CD14-positive monocyte (primary cell): ENCODE measurements at regions not wholly inside any gene's neighbourhood (a gene's known extent, or its start where the extent isn't known, plus 50 kb on each side); places are given as distances from the start of the nearest gene placed in this dataset.

Experiments used
- DNase-seq, 3 donors: peaks; one replicate each; pipeline ENCODE4 v3.0.0-alpha.2; 2011 to 2022
- H2AFZ ChIP-seq: 2 replicates; pipeline ENCODE4 v1.6.0; 2012; ENCODE audit warnings: mild to moderate bottlenecking, low read depth, low read length, inconsistent platforms; ENCODE audit not compliant: insufficient read depth, poor library complexity, severe bottlenecking
- H3K27ac ChIP-seq, 2 donors: 1 replicate in 1 of 2; 2 replicates in 1 of 2; pipeline ENCODE4 v1.5.1; 2012 to 2013; ENCODE audit warnings: low read length in 2 of 2, control low read depth in 1 of 2, inconsistent platforms in 1 of 2, low read depth in 1 of 2, mild to moderate bottlenecking in 1 of 2
- H3K27me3 ChIP-seq, 2 donors: one replicate each; pipeline versions ENCODE4 v1.6.0 to v1.6.1; 2011 to 2013; ENCODE audit warnings: low read length in 2 of 2; ENCODE audit not compliant: control insufficient read depth in 2 of 2, insufficient read depth in 2 of 2
- H3K36me3 ChIP-seq, 2 donors: replicated peaks in 1 of 2; 1 replicate in 1 of 2; 2 replicates in 1 of 2; pipeline versions ENCODE4 v1.5.1 to v1.6.1; 2012 to 2013; ENCODE audit warnings: low read length in 2 of 2, control low read depth in 1 of 2, inconsistent platforms in 1 of 2, mild to moderate bottlenecking in 1 of 2; ENCODE audit not compliant: insufficient read depth in 2 of 2, control insufficient read depth in 1 of 2
- H3K4me1 ChIP-seq, 2 donors: 1 replicate in 1 of 2; 2 replicates in 1 of 2; pipeline versions ENCODE4 v1.5.1 to v1.6.1; 2012 to 2013; ENCODE audit warnings: low read length in 2 of 2, control low read depth in 1 of 2, inconsistent platforms in 1 of 2, mild to moderate bottlenecking in 1 of 2, moderate library complexity in 1 of 2; ENCODE audit not compliant: insufficient read depth in 2 of 2, control insufficient read depth in 1 of 2
- H3K4me2 ChIP-seq: replicated peaks from 2 replicates; pipeline ENCODE3; 2012; ENCODE audit warnings: low read length, moderate library complexity, mild to moderate bottlenecking; ENCODE audit not compliant: poor library complexity, severe bottlenecking; ENCODE audit errors: extremely low read depth
- H3K4me3 ChIP-seq, 3 experiments: fragments of 200-600 bp in 1 of 3; sonication (generic) in 1 of 3; replicated peaks in 1 of 3; 1 replicate in 2 of 3; 2 replicates in 1 of 3; pipeline ENCODE4 v1.5.1; 2011 to 2013; ENCODE audit warnings: low read length in 3 of 3, mild to moderate bottlenecking in 3 of 3, control low read depth in 2 of 3, low read depth in 2 of 3, inconsistent platforms in 1 of 3, moderate library complexity in 1 of 3
- H3K79me2 ChIP-seq: 2 replicates; pipeline ENCODE4 v1.6.0; 2012; ENCODE audit warnings: mild to moderate bottlenecking, control low read depth, inconsistent platforms, low read length, moderate library complexity; ENCODE audit not compliant: insufficient read depth
- H3K9ac ChIP-seq: 2 replicates; pipeline ENCODE4 v1.6.0; 2017; ENCODE audit warnings: low read length, mild to moderate bottlenecking; ENCODE audit not compliant: insufficient read depth, poor library complexity, severe bottlenecking
- H3K9me3 ChIP-seq, 2 donors: replicated peaks in 1 of 2; 1 replicate in 1 of 2; 2 replicates in 1 of 2; pipeline versions ENCODE4 v1.5.1 to v1.6.1; 2012 to 2013; ENCODE audit warnings: low read length in 2 of 2, control low read depth in 1 of 2; ENCODE audit not compliant: control insufficient read depth in 1 of 2, insufficient read depth in 1 of 2
- H4K20me1 ChIP-seq: 2 replicates; pipeline ENCODE4 v1.6.0; 2012; ENCODE audit warnings: mild to moderate bottlenecking, low read length, control low read depth, moderate library complexity; ENCODE audit not compliant: insufficient read depth
- H3K27ac Mint-ChIP-seq, 7 donors: one replicate each; pipeline ENCODE4 v1.8.0; 2020; ENCODE audit warnings: mild to moderate bottlenecking in 7 of 7, mixed read lengths in 7 of 7, moderate library complexity in 6 of 7, inconsistent platforms in 2 of 7
- H3K27me3 Mint-ChIP-seq, 3 donors: one replicate each; pipeline ENCODE4 v1.8.0; 2021 to 2022; ENCODE audit warnings: low read depth in 3 of 3, mild to moderate bottlenecking in 3 of 3, mixed read lengths in 3 of 3, moderate library complexity in 3 of 3, inconsistent platforms in 1 of 3
- H3K36me3 Mint-ChIP-seq, 2 donors: one replicate each; pipeline ENCODE4 v1.8.0; 2020; ENCODE audit warnings: mixed read lengths in 2 of 2, inconsistent platforms in 1 of 2, mild to moderate bottlenecking in 1 of 2
- H3K4me1 Mint-ChIP-seq: one replicate; pipeline ENCODE4 v1.8.0; 2020; ENCODE audit warnings: mild to moderate bottlenecking, mixed read lengths
- H3K4me3 Mint-ChIP-seq, 2 donors: one replicate each; pipeline ENCODE4 v1.8.0; 2020; ENCODE audit warnings: mild to moderate bottlenecking in 2 of 2, mixed read lengths in 2 of 2, moderate library complexity in 1 of 2
- H3K9me3 Mint-ChIP-seq, 7 donors: one replicate each; pipeline ENCODE4 v1.8.0; 2020 to 2022; ENCODE audit warnings: mixed read lengths in 7 of 7, mild to moderate bottlenecking in 6 of 7, moderate library complexity in 6 of 7, inconsistent platforms in 2 of 7
- WGBS: methylation state at CpG from one replicate; pipeline ENCODE4 v1.1.5; 2013; ENCODE audit warnings: missing lambda C conversion rate; ENCODE audit not compliant: insufficient coverage; 5-methylcytosine and 5-hydroxymethylcytosine counted together
- intact Hi-C, 2 donors: fragments of 100-400 bp; cut with micrococcal nuclease; formaldehyde crosslinking; loops; one replicate each; pipeline versions ENCODE4 v1.15.0 to v1.15.1; 2023
- TF ChIP-seq, protein P1 (sequence below): fragments of 200-600 bp; IDR thresholded peaks from one replicate; pipeline ENCODE4 v1.8.0; 2022; ENCODE audit warnings: antibody characterized with exemption, mild to moderate bottlenecking

DNA sequence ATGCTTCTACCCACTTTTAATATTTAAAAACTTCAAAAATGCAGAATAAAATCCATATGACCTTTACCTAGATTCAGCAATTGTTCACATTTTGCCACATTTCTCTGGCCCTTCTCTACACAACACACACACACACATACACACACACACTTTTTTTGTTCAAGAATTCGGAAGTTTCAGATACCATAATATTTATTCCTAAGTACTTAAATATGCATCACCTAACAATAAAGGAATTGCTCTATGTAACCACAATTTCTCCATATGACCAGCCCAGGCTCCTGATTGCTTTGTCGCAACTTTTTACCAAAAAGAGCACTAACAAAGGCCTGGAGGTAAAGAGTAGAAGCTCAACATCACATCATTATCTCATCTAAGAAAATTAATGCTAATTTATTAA, 106.6 kb downstream of the FAS start:
- TF ChIP-seq, protein P1, sequence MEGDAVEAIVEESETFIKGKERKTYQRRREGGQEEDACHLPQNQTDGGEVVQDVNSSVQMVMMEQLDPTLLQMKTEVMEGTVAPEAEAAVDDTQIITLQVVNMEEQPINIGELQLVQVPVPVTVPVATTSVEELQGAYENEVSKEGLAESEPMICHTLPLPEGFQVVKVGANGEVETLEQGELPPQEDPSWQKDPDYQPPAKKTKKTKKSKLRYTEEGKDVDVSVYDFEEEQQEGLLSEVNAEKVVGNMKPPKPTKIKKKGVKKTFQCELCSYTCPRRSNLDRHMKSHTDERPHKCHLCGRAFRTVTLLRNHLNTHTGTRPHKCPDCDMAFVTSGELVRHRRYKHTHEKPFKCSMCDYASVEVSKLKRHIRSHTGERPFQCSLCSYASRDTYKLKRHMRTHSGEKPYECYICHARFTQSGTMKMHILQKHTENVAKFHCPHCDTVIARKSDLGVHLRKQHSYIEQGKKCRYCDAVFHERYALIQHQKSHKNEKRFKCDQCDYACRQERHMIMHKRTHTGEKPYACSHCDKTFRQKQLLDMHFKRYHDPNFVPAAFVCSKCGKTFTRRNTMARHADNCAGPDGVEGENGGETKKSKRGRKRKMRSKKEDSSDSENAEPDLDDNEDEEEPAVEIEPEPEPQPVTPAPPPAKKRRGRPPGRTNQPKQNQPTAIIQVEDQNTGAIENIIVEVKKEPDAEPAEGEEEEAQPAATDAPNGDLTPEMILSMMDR, result no peak
- H3K4me2 ChIP-seq, result no peak overlapping the region
- no peak overlapping the region for H3K9ac ChIP-seq
- Mint-ChIP-seq H3K4me1 (no peaks in the 10 kb centered on the region), H3K27ac (no peak overlapping the region), H3K27me3 (peaks cover 0 to 4% (median 1%) of the 10 kb centered on the region in 3 donors), H3K9me3 (peaks cover 0 to 1% (median 0%) of the 10 kb centered on the region in 7 donors), H3K36me3 (no peaks in the 10 kb centered on the region), H3K4me3 (no peak overlapping the region)
- H3K27ac ChIP-seq, result no peak overlapping the region
- H3K36me3 ChIP-seq, result no peaks in the 10 kb centered on the region
- H3K4me3 ChIP-seq, result no peak overlapping the region
- no peak overlapping the region for H2AFZ ChIP-seq
- no peaks in the 10 kb centered on the region for H4K20me1 ChIP-seq
- H3K4me1 ChIP-seq, result no peaks in the 10 kb centered on the region
- H3K27me3 ChIP-seq, result no peaks in the 10 kb centered on the region
- 100% methylated on average over 1 of the region's 2 CpGs for WGBS
- no peaks in the 10 kb centered on the region for H3K79me2 ChIP-seq
- H3K9me3 ChIP-seq, result no peaks in the 10 kb centered on the region
- DNase-seq, result no peak
- intact Hi-C loops, result no loop called here

DNA sequence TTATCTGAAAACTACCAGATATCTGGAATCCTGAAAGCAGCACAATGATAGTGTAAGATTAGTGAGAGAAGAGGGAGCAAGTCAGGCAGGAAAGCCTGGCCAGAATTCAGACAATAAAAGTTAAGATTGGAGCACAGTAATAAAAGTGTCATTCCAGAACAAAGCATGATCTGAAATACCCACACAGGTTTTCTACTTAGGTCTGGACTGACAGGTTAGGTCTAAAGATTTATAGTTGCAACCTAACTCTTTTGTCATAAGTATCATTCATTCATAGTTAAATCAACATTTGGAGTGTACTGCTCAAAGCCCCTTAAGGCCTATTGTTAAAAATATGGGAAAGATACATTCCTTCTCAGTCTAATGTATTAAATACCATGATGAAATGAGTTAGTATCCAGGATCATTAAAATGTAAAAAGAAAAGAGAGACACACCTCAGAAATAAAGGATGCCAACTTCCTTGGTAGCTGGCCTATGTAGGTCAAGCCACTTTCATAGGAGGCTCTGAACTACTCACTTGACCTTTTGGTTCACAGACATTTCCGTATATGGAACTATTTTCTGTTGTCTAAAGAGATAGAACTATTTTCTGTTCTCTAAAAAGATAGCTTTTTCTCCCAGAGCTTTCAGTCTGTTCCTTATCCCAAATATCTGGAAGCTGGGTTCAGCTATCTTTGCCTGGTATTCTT, 105.2 kb downstream of the FAS start:
- Histone ChIP-seq H2AFZ (no peak overlapping the region), H3K4me3 (no peak overlapping the region), H3K79me2 (no peaks in the 10 kb centered on the region), H3K9me3 (no peaks in the 10 kb centered on the region), H3K36me3 (no peaks in the 10 kb centered on the region), H3K27ac (no peak overlapping the region), H4K20me1 (no peaks in the 10 kb centered on the region), H3K4me2 (no peak overlapping the region), H3K27me3 (no peaks in the 10 kb centered on the region), H3K9ac (no peak overlapping the region), H3K4me1 (peaks cover 10 to 12% of the 10 kb centered on the region in 2 donors)
- H3K27me3 Mint-ChIP-seq, result peaks cover 0 to 4% (median 0%) of the 10 kb centered on the region in 3 donors
- no peaks in the 10 kb centered on the region for H3K36me3 Mint-ChIP-seq
- DNase-seq, result no peak
- H3K9me3 Mint-ChIP-seq, result peaks cover 0 to 1% (median 0%) of the 10 kb centered on the region in 7 donors
- TF ChIP-seq, protein P1, result no peak
- no peak overlapping the region for H3K4me3 Mint-ChIP-seq
- H3K27ac Mint-ChIP-seq, result no peak overlapping the region
- intact Hi-C loops, result no loop called here
- WGBS, result no CpG with 5 or more reads among the region's 1 CpG
- H3K4me1 Mint-ChIP-seq, result peaks cover 12% of the 10 kb centered on the region
